ENCODE measurements at regions not wholly inside any gene's neighbourhood (a gene's known extent, or its start where the extent isn't known, plus 50 kb on each side); places are given as distances from the start of the nearest gene placed in this dataset.
"Not testable (repeated sequence)": the region's sequence is repeated elsewhere in the genome, so short reads cannot be mapped to it uniquely, and the experiment has no call there.

DNA sequence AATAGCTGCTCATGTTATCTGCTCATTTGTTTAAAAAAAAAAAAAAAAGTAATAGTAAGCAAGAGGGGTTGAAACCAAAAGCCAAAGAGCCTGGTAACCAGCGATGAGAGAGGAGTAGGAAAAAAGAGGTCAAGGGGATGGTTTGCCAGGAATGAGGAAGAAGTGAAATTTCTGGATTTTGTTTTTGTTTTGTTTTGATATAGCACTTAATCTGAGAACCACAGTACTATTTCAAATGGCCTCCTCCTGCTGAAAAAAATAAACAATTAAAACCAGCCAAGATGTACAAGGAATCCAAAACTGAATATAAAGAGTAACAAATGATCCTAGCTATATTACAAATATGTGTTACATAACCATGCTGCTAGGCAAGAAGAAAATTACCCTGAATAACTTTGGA is 213.1 kb downstream of the FGFR2 start:
- DNase-seq (no peak), ATAC-seq (no peak)

- no peak for ATAC-seq
- DNase-seq = no peak
Measured at GRCh38 chr10:121392657-121393056, 205.6 kb downstream of the FGFR2 start.

DNA sequence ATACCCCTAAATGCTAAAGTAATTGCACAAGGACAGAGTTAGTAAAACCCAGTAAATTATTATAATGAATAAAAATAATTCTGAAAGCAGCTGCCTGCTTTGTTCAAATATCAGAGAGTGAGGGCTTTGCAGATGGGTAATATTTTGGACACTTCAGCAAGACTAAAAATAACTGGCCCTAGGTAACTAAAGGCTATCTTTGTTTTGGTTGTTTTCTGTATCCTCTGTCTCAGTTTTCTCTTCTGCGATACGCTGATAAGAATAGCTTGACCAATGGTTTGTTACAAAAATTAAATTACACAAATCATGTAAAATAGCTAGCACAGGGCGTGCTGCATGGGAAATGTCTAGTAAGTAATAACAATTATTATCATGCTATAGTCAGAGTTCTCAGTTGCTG is 204.7 kb downstream of the FGFR2 start:
- no peak for DNase-seq
- no peak for ATAC-seq

DNA sequence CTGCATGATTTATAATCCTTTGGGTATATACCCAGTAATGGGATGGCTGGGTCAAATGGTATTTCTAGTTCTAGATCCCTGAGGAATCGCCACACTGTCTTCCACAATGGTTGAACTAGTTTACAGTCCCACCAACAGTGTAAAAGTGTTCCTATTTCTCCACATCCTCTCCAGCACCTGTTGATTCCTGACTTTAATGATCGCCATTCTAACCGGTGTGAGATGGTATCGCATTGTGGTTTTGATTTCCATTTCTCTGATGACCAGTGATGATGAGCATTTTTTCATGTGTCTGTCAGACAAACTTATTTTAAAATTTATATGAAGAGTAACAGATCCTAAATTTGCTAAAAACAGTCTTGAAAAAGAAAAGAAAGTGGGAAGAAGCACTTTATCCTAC is 197.7 kb downstream of the FGFR2 start:
- not testable (repeated sequence) for ATAC-seq, DNase-seq

DNA sequence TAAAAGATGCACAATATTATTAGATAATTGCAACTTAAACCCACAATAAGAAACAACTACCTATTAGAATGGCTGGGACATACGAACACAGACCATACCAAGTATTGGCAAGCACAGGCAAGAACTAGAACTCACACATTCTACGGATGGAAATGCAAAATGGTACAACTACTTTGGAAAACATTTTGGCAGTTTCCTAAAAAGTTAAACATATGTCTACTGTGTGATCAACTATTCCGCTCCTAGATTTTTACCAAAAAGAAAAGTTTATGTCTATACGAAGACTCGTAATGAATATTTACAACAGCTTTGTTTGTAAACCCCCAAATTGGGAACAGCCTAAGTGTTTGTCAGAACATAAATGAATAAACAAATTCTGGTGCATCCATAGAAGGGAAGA is 194.7 kb downstream of the FGFR2 start:
- ATAC-seq (no peak), DNase-seq (no peak)

- ATAC-seq (no peak), DNase-seq (no peak)
Measured at GRCh38 chr10:121404611-121405010, 193.6 kb downstream of the FGFR2 start.

DNA sequence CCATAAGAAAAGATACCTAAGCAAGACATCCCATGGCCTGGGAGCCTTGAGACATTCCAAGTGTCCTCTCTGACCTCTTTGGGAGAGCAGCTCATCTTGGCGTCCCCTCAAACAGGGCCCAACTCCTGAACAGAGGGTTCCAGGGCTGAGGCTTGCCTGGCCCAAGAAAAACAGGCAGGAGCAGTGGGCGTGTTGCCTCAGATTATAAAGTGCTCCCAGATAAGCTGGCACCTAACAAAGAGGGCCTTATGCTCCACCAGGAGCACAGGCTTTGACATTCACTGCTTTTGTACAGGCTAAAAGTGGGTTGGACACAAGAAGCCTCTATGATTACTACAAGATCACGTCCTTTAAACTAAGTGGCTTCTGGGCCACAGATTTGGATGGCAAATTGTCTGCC is 193.1 kb downstream of the FGFR2 start:
- DNase-seq (no peak), ATAC-seq (no peak)

GRCh38 chr10:121405549-121405948 is 192.7 kb downstream of the FGFR2 start:
- ATAC-seq = no peak
- DNase-seq = no peak

- ATAC-seq = no peak
Measured at GRCh38 chr10:121405953-121406352, 192.3 kb downstream of the FGFR2 start.

DNA sequence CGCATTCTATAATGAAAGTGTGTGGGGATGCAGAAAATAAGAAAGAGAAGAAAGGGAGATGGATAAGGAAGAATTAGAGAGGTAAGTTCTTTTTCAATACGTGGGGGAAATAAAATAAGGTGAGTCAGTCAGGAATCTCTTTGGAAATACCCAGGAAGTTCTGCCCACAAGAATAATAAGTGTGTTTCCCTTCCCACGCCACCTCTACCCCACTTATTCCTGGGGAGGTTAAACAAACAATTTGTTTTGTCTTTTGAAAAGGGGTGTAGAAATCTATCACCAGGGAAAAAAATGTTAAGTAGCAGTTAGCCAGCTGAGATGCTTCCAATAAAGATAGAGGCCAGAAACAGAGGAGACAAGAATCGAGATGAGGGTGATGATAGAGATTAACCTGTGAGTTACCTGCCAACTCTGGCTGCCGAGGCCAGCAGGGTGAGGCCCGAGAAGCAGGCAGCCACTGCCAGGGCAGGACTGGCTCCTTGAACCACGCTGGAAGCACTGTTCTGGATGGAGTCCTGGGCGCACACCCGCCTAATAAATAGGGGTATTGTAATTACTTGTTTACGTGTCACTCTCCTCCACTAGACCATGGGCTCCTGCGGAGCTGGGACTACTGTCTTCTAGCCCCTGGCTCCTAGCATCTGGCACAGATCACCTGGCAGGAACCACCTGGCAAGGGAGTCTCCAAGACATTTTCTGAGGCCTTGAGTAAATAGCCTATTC is 191.3 kb downstream of the FGFR2 start:
- no peak for DNase-seq
- ATAC-seq = no peak

More at GRCh38 chr10:121405953-121406352, 192.3 kb downstream of the FGFR2 start:
- DNase-seq = no peak

- no peak for ATAC-seq
- DNase-seq = no peak
Measured at GRCh38 chr10:121409466-121410104, 188.7 kb downstream of the FGFR2 start.

- DNase-seq (no peak), ATAC-seq (no peak)
Measured at GRCh38 chr10:121411004-121411403, 187.2 kb downstream of the FGFR2 start.

GRCh38 chr10:121413951-121414350 is 184.3 kb downstream of the FGFR2 start:
- ATAC-seq (no peak), DNase-seq (no peak)

DNA sequence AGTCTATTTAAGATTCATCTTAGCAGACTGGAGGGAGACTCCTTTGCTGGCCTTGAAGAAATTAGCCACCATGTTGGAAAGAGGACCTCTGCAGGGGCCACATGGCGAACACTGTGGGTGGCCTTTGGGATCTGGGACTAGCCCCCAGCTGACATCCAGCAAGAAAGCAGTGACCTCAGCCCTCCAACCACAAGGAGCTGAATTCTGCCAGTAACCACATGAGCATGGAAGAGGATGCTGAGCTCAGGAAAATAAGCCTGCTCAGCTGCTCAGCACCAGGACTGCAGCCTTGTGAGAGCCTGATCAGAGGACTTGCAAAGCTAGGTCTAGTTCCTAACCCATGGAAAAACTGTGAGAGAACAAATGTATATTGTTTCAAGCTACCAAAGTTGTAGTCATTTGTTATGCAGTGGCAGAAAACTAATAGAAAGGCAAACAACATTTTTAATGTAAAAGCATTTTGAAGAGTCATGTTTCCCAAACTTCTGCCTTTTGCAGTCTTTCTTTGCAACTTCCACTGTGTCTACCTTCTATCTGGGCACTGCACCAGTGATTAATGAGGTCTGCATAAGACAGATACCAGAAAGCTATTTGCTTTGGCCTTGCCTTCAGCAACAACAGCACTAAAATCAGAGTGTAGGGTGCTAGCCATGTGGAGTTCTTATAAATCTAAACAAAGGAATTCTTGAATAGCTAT is 183.7 kb downstream of the FGFR2 start:
- ATAC-seq (no peak), DNase-seq (no peak)

DNA sequence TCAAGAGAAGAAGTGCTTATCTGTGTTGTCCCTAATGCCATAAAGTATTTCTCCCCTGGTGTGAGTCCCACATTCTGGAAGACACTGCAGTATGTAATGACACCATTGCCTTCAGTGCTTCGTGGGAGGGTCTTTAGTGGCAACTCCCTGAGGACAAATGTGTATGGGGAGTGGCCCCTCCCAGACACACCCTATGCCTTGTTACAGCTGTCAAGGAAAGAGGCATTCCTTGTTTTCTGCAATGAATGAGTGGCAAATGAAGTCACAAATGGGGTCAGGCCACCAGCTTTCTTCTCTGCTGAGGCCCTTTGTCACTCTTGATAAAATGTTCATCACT is 183.2 kb downstream of the FGFR2 start:
- ATAC-seq (no peak), DNase-seq (no peak)

DNA sequence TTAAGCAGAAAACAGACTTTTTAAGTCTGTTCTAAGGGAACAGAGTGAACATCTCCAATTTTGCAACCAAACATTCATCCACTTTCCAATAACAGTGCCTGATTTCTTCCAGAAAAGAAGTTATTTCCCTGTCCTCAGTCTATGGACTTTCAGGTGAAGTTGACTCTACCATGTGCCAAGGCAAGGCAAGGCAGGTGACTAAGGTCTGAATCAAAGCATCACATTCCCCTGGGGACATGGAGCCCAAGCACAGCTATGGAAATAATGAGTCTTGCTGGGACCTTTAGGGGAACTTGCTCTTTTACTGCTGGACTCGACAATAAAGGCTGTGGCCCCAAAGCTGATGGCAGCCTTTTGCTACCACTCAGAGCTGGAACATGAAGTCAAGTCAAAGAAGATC is 182.2 kb downstream of the FGFR2 start:
- DNase-seq (no peak), ATAC-seq (no peak)

- DNase-seq = no peak
- ATAC-seq = no peak
Measured at GRCh38 chr10:121417298-121417697, 180.9 kb downstream of the FGFR2 start.

- DNase-seq (no peak), ATAC-seq (no peak)
Measured at GRCh38 chr10:121418126-121418777, 180.0 kb downstream of the FGFR2 start.

GRCh38 chr10:121420006-121420405 is 178.2 kb downstream of the FGFR2 start:
- DNase-seq (no peak), ATAC-seq (no peak)

DNA sequence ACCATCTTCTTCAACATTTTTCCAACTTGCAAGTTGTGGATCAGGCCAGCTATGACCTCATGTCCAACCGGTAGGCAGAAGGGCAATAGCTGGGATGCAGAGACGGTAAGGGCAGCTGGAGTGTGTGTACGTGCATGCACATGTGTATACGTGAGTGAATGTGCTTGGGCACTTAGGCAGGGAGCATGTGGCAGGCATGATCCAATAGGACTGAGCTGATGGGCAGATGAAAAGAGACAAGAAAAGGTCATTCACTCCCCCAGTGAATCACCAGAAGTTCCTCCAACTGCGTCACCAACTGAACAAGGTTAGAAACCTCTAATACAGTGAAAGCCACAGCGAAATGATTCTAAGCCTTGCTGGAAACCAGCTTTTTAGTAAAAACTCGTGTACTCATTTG is 176.1 kb downstream of the FGFR2 start:
- no peak for DNase-seq
- no peak for ATAC-seq

DNA sequence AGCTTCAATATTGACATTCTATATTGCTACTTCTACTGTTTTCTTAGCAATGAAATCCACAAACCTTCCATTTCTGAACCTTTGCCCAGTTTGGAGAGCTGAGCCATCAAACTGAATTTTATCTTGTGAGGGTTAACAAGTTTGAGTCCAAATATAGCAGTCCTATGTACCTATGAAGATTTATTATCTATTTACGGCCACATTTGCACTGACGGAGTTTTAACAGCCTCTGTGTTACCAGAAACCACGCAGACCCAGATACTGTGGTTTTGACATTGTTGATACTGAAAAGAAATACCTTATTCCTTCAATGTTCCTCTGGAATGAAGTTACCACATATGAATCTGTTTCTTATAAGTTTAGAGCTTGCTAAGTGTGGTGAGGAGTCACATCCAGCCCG is 172.6 kb downstream of the FGFR2 start:
- ATAC-seq = no peak
- no peak for DNase-seq

- ATAC-seq = no peak
- DNase-seq = no peak
Measured at GRCh38 chr10:121426307-121426706, 171.9 kb downstream of the FGFR2 start.

All from stimulated activated naive CD8-positive, alpha-beta T cell treated with anti-CD3 and anti-CD28 coated beads, Interleukin-15, Interleukin-2, amounts not matched to agents 100 U/mL and 50 U/mL, for 24 hours (primary cell).